ENCODE measurements at regions not wholly inside any gene's neighbourhood (a gene's known extent, or its start where the extent isn't known, plus 50 kb on each side); places are given as distances from the start of the nearest gene placed in this dataset.

- 0 out of 2 replicates have a peak, but pooled peaks have one; percentile 30 for TF ChIP-seq DPF2 (CRISPR knock-in tag; IDR thresholded peaks at IDR 0.05; ENCODE audit: borderline replicate concordance, low read depth)
- 0 out of 2 replicates have a peak, but pooled peaks have one; percentile 13 for TF ChIP-seq CREB1 (IDR thresholded peaks at IDR 0.05)
- no peak for TF ChIP-seq CREB1 (CRISPR knock-in tag; IDR thresholded peaks at IDR 0.05)
- TF ChIP-seq ETV5 (CRISPR knock-in tag; IDR thresholded peaks at IDR 0.05; ENCODE audit: borderline replicate concordance), result peak; percentile 19; the same call in 1 of the 2 replicates
- no peak for TF ChIP-seq AGO1 (IDR thresholded peaks at IDR 0.05; ENCODE audit: low read depth, low read length, poor library complexity, severe bottlenecking)
- TF ChIP-seq ZBTB39 (CRISPR knock-in tag; IDR thresholded peaks at IDR 0.05), result peak; percentile 97
- TF ChIP-seq CENPBD1 (CRISPR knock-in tag; IDR thresholded peaks at IDR 0.05; ENCODE audit: borderline replicate concordance, low read depth), result no peak
- no peak for TF ChIP-seq SAFB2 (CRISPR knock-in tag; IDR thresholded peaks at IDR 0.05; ENCODE audit: borderline replicate concordance, low read depth)
- peak; percentile 32 for TF ChIP-seq ZFY (CRISPR knock-in tag; IDR thresholded peaks at IDR 0.05)
- peak; percentile 37; the same call in 1 of the 2 replicates for TF ChIP-seq ARID3A (IDR thresholded peaks at IDR 0.05; ENCODE audit: low read depth, low read length)
- TF ChIP-seq YEATS2 (CRISPR knock-in tag; IDR thresholded peaks at IDR 0.05; ENCODE audit: borderline replicate concordance), result 0 out of 2 replicates have a peak, but pooled peaks have one; percentile 46
- no peak for TF ChIP-seq NONO (IDR thresholded peaks at IDR 0.05)
- TF ChIP-seq NONO (CRISPR knock-in tag; conservative IDR thresholded peaks at IDR 0.05), result 0 out of 2 replicates have a peak, but pooled peaks have one; percentile 53
- peak; percentile 70; the same call in 1 of the 2 replicates for TF ChIP-seq FOXP4 (CRISPR knock-in tag; IDR thresholded peaks at IDR 0.05)
- TF ChIP-seq RERE (CRISPR knock-in tag; IDR thresholded peaks at IDR 0.05; ENCODE audit: low read depth), result 0 out of 2 replicates have a peak, but pooled peaks have one; percentile 36
- TF ChIP-seq ARNTL (CRISPR knock-in tag; IDR thresholded peaks at IDR 0.05), result 0 out of 2 replicates have a peak, but pooled peaks have one; percentile 47
Observed at GRCh38 chr4:128600996-128601871, 208.3 kb upstream of the JADE1 start (continued).

Data from HepG2 (cell line).